ENCODE measurements at regions not wholly inside any gene's neighbourhood (a gene's known extent, or its start where the extent isn't known, plus 50 kb on each side); places are given as distances from the start of the nearest gene placed in this dataset.

DNA sequence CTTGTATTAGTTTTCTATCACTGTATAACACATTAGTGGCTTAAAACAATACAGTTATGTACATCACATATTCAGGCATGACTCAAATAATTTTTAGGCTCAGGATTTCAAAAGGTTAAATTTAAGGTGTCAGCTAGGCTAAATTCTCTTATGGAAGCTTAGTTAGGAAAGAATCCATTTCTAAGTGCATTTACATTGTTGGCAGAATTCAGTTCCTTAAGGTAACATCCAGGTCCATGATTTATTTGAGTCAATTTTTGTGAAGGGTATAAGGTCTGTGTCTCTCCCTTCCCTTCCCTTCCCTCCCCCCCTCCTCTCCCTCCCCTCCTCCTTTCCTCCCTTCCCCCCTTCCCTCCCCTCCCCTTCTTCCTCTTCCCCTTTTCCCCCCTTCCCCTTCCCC is 399.0 kb upstream of the CNTN5 start:
- Histone ChIP-seq H3K4me2 (ENCODE audit: low read length) (no peak overlapping the region), H3K9me3 (ENCODE audit: control insufficient read depth, insufficient read depth, low read length) (no peaks in the 10 kb centered on the region), H3K36me3 (ENCODE audit: control insufficient read depth, low read length) (no peaks in the 10 kb centered on the region), H3K9me2 (replicated peaks; ENCODE audit: control insufficient read depth, low read length) (no peaks in the 10 kb centered on the region), H3K27me3 (ENCODE audit: control insufficient read depth, low read length) (no peaks in the 10 kb centered on the region), H4K20me1 (ENCODE audit: control insufficient read depth, insufficient read depth, low read depth, low read length) (no peaks in the 10 kb centered on the region), H3K27ac (ENCODE audit: low read depth, low read length) (no peak overlapping the region), H3F3A (ENCODE audit: control insufficient read depth, insufficient read depth) (no peaks in the 10 kb centered on the region), H3K4me3 (ENCODE audit: low read length) (no peak overlapping the region), H3K4me1 (ENCODE audit: control insufficient read depth, low read length) (no peaks in the 10 kb centered on the region), H3K79me2 (ENCODE audit: control insufficient read depth, low read length) (no peaks in the 10 kb centered on the region)
- TF ChIP-seq, protein P1, sequence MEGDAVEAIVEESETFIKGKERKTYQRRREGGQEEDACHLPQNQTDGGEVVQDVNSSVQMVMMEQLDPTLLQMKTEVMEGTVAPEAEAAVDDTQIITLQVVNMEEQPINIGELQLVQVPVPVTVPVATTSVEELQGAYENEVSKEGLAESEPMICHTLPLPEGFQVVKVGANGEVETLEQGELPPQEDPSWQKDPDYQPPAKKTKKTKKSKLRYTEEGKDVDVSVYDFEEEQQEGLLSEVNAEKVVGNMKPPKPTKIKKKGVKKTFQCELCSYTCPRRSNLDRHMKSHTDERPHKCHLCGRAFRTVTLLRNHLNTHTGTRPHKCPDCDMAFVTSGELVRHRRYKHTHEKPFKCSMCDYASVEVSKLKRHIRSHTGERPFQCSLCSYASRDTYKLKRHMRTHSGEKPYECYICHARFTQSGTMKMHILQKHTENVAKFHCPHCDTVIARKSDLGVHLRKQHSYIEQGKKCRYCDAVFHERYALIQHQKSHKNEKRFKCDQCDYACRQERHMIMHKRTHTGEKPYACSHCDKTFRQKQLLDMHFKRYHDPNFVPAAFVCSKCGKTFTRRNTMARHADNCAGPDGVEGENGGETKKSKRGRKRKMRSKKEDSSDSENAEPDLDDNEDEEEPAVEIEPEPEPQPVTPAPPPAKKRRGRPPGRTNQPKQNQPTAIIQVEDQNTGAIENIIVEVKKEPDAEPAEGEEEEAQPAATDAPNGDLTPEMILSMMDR (IDR thresholded peaks at IDR 0.05; ENCODE audit: low read depth, low read length, poor library complexity, severe bottlenecking) = no peak
- TF ChIP-seq EZH2phosphoT487 (IDR thresholded peaks at IDR 0.05; ENCODE audit: borderline replicate concordance, low read length) = no peak

DNA sequence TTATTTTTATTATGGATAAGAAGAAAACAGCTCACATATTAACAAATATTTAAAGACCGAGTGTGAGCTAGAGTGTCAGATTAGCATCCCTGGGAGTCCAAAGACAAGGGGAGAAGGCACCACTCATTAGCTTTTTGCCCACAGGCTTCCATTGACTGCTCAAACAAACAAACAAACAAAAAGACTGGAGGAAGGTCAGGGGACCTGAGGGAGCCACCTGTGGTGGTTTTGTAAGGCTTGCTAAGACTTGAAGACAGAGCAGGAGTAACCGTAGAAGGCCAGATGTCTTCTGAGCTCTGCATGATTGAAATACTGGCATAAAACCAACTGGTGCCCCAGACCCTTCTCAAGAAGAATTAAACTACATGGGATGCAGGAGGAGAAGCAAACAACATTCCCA is 395.2 kb upstream of the CNTN5 start:
- Histone ChIP-seq H3K27ac (ENCODE audit: low read depth, low read length) (no peak overlapping the region), H3F3A (ENCODE audit: control insufficient read depth, insufficient read depth) (no peaks in the 10 kb centered on the region), H3K36me3 (ENCODE audit: control insufficient read depth, low read length) (no peaks in the 10 kb centered on the region), H3K4me2 (ENCODE audit: low read length) (no peak overlapping the region), H3K4me1 (ENCODE audit: control insufficient read depth, low read length) (no peaks in the 10 kb centered on the region), H3K9me2 (replicated peaks; ENCODE audit: control insufficient read depth, low read length) (no peaks in the 10 kb centered on the region), H3K27me3 (ENCODE audit: control insufficient read depth, low read length) (no peaks in the 10 kb centered on the region), H3K9me3 (ENCODE audit: control insufficient read depth, insufficient read depth, low read length) (no peaks in the 10 kb centered on the region), H3K79me2 (ENCODE audit: control insufficient read depth, low read length) (no peaks in the 10 kb centered on the region), H3K4me3 (ENCODE audit: low read length) (no peak overlapping the region), H4K20me1 (ENCODE audit: control insufficient read depth, insufficient read depth, low read depth, low read length) (no peaks in the 10 kb centered on the region)
- TF ChIP-seq, protein P1 (IDR thresholded peaks at IDR 0.05; ENCODE audit: low read depth, low read length, poor library complexity, severe bottlenecking) = no peak
- no peak for TF ChIP-seq EZH2phosphoT487 (IDR thresholded peaks at IDR 0.05; ENCODE audit: borderline replicate concordance, low read length)

DNA sequence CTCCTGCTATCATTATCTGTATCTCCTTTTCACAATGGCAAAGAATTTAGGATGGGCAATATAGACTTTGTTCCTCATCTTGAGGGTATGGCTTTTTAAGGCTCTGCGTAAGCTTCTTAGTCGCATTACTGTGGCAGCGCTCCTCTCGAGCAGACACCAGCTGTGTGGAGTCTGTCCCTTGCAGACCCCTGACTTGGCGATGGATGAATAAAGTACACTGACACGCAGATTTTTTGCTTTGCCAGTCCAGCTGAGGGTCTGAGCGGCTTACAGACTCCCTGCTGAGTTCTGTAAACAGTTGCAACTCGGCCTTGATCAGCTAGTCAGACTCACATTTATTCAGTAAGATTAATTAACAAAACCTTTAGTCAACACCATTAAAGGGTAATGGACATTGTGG is 390.0 kb upstream of the CNTN5 start:
- Histone ChIP-seq H3K9me2 (replicated peaks; ENCODE audit: control insufficient read depth, low read length) (no peaks in the 10 kb centered on the region), H3K4me3 (ENCODE audit: low read length) (no peak overlapping the region), H3K79me2 (ENCODE audit: control insufficient read depth, low read length) (no peaks in the 10 kb centered on the region), H3K9me3 (ENCODE audit: control insufficient read depth, insufficient read depth, low read length) (no peaks in the 10 kb centered on the region), H3K36me3 (ENCODE audit: control insufficient read depth, low read length) (no peaks in the 10 kb centered on the region), H3K27ac (ENCODE audit: low read depth, low read length) (no peak overlapping the region), H3K4me1 (ENCODE audit: control insufficient read depth, low read length) (no peaks in the 10 kb centered on the region), H4K20me1 (ENCODE audit: control insufficient read depth, insufficient read depth, low read depth, low read length) (no peaks in the 10 kb centered on the region), H3K27me3 (ENCODE audit: control insufficient read depth, low read length) (no peaks in the 10 kb centered on the region), H3K4me2 (ENCODE audit: low read length) (no peak overlapping the region), H3F3A (ENCODE audit: control insufficient read depth, insufficient read depth) (no peaks in the 10 kb centered on the region)
- TF ChIP-seq EZH2phosphoT487 (IDR thresholded peaks at IDR 0.05; ENCODE audit: borderline replicate concordance, low read length) = no peak
- TF ChIP-seq, protein P1 (IDR thresholded peaks at IDR 0.05; ENCODE audit: low read depth, low read length, poor library complexity, severe bottlenecking) = no peak

DNA sequence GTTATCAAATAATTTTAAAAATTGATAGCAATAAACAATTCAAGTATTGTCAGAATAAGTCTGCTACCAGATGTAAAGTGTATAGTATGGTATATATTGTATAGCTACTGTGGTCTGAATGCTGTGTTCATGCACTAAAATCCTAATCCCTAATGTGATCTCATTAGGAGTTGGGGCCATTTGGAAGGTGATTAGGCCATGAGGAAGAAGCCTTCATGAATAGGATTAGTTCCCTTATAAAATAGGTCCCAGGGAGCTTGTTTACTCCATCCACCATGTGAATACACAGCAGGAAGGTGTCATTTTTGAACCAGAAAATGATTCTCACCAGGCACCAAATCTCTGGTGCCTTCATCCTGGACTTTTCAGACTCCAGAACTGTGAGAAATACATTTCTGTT is 363.0 kb upstream of the CNTN5 start:
- Histone ChIP-seq H3K79me2 (ENCODE audit: control insufficient read depth, low read length) (no peaks in the 10 kb centered on the region), H3K27me3 (ENCODE audit: control insufficient read depth, low read length) (no peaks in the 10 kb centered on the region), H3K4me3 (ENCODE audit: low read length) (no peak overlapping the region), H3K9me2 (replicated peaks; ENCODE audit: control insufficient read depth, low read length) (no peaks in the 10 kb centered on the region), H4K20me1 (ENCODE audit: control insufficient read depth, insufficient read depth, low read depth, low read length) (no peaks in the 10 kb centered on the region), H3F3A (ENCODE audit: control insufficient read depth, insufficient read depth) (no peaks in the 10 kb centered on the region), H3K36me3 (ENCODE audit: control insufficient read depth, low read length) (no peaks in the 10 kb centered on the region), H3K9me3 (ENCODE audit: control insufficient read depth, insufficient read depth, low read length) (no peaks in the 10 kb centered on the region), H3K4me2 (ENCODE audit: low read length) (no peak overlapping the region), H3K4me1 (ENCODE audit: control insufficient read depth, low read length) (no peaks in the 10 kb centered on the region), H3K27ac (ENCODE audit: low read depth, low read length) (no peak overlapping the region)
- TF ChIP-seq, protein P1 (IDR thresholded peaks at IDR 0.05; ENCODE audit: low read depth, low read length, poor library complexity, severe bottlenecking) = no peak
- no peak for TF ChIP-seq EZH2phosphoT487 (IDR thresholded peaks at IDR 0.05; ENCODE audit: borderline replicate concordance, low read length)
